ENCODE measurements at regions not wholly inside any gene's neighbourhood (a gene's known extent, or its start where the extent isn't known, plus 50 kb on each side); places are given as distances from the start of the nearest gene placed in this dataset.

- TF ChIP-seq POLR2A (IDR thresholded peaks at IDR 0.05; ENCODE audit: low read length) (no peak), GATA1 (IDR thresholded peaks at IDR 0.05; ENCODE audit: low read depth, low read length) (no peak)
These were observed 67.5 kb upstream of the LINC01488 start for GRCh38 chr11:69413993-69414392.
